Caco-2 (cell line): ENCODE measurements at regions not wholly inside any gene's neighbourhood (a gene's known extent, or its start where the extent isn't known, plus 50 kb on each side); places are given as distances from the start of the nearest gene placed in this dataset.

ENCODE experiments used
- BruUV-seq: library from RNA; stranded (reverse); fragments of 400-500 nt; replicated peaks from 2 replicates; lab custom pipeline; 2021; lab: Mats Ljungman, UMichigan
- CTCF ChIA-PET: fragments of 300-600 bp; sonication (Branson Sonifier 250); formaldehyde crosslinking; loops from one replicate; lab custom pipeline; 2022; ENCODE audit warnings: antibody characterized with exemption; lab: Charles Lee
- POLR2A ChIA-PET: fragments of 300-600 bp; sonication (Branson Sonifier 250); formaldehyde crosslinking; loops from one replicate; lab custom pipeline; 2022; ENCODE audit warnings: antibody characterized with exemption; lab: Charles Lee
- DNase-seq, 2 experiments: peaks; one replicate each; pipeline versions ENCODE4 v3.0.0 to v3.0.0-alpha.2; 2020 to 2022
- H3K27me3 ChIP-seq: replicated peaks from 2 replicates; pipeline ENCODE4 v1.6.0; 2011; ENCODE audit warnings: low read length; ENCODE audit not compliant: control insufficient read depth, insufficient read depth
- H3K36me3 ChIP-seq: 2 replicates; pipeline ENCODE4 v1.5.1; 2011; ENCODE audit warnings: low read length; ENCODE audit not compliant: control insufficient read depth, insufficient read depth
- H3K4me1 ChIP-seq: fragments of 250-450 bp; sonication (Bioruptor Pico); 2 replicates; pipeline ENCODE4 v1.5.1; 2020; ENCODE audit warnings: mild to moderate bottlenecking
- H3K4me3 ChIP-seq: 2 replicates; pipeline ENCODE4 v1.5.1; 2011; ENCODE audit warnings: low read depth, mild to moderate bottlenecking, control low read depth, low read length
- H3K9me3 ChIP-seq: fragments of 250-450 bp; sonication (Bioruptor Pico); 2 replicates; pipeline ENCODE4 v1.5.1; 2020; ENCODE audit warnings: mild to moderate bottlenecking, moderate library complexity
- H3K27ac Mint-ChIP-seq: one replicate; pipeline ENCODE4 v1.8.0; 2022; ENCODE audit warnings: mixed read lengths; ENCODE audit not compliant: unreplicated experiment
- H3K27me3 Mint-ChIP-seq: one replicate; pipeline ENCODE4 v1.8.0; 2022; ENCODE audit warnings: mixed read lengths; ENCODE audit not compliant: insufficient read depth, unreplicated experiment
- H3K36me3 Mint-ChIP-seq: one replicate; pipeline ENCODE4 v1.8.0; 2022; ENCODE audit warnings: mild to moderate bottlenecking, mixed read lengths; ENCODE audit not compliant: insufficient read depth, unreplicated experiment
- H3K4me1 Mint-ChIP-seq: one replicate; pipeline ENCODE4 v1.8.0; 2022; ENCODE audit warnings: low read depth, mixed read lengths; ENCODE audit not compliant: unreplicated experiment
- H3K4me3 Mint-ChIP-seq: one replicate; pipeline ENCODE4 v1.8.0; 2022; ENCODE audit warnings: mild to moderate bottlenecking, moderate library complexity, mixed read lengths; ENCODE audit not compliant: unreplicated experiment
- H3K9me3 Mint-ChIP-seq: one replicate; pipeline ENCODE4 v1.8.0; 2022; ENCODE audit warnings: mixed read lengths; ENCODE audit not compliant: unreplicated experiment
- intact Hi-C: fragments of 100-400 bp; cut with micrococcal nuclease; formaldehyde crosslinking; loops from one replicate; pipeline ENCODE4 v1.10.0; 2022; ENCODE audit not compliant: unreplicated experiment
- TF ChIP-seq, protein P1 (sequence below), 2 experiments: fragments of 200-600 bp in 1 of 2; IDR thresholded peaks; 1 replicate in 1 of 2; 2 replicates in 1 of 2; pipeline versions ENCODE4 v1.5.1 to v1.8.0; 2011 to 2022; ENCODE audit warnings: antibody characterized with exemption in 1 of 2, control low read depth in 1 of 2, inconsistent platforms in 1 of 2, low read depth in 1 of 2, low read length in 1 of 2, mild to moderate bottlenecking in 1 of 2, moderate library complexity in 1 of 2; ENCODE audit not compliant: insufficient read depth in 1 of 2, severe bottlenecking in 1 of 2, unreplicated experiment in 1 of 2

DNA sequence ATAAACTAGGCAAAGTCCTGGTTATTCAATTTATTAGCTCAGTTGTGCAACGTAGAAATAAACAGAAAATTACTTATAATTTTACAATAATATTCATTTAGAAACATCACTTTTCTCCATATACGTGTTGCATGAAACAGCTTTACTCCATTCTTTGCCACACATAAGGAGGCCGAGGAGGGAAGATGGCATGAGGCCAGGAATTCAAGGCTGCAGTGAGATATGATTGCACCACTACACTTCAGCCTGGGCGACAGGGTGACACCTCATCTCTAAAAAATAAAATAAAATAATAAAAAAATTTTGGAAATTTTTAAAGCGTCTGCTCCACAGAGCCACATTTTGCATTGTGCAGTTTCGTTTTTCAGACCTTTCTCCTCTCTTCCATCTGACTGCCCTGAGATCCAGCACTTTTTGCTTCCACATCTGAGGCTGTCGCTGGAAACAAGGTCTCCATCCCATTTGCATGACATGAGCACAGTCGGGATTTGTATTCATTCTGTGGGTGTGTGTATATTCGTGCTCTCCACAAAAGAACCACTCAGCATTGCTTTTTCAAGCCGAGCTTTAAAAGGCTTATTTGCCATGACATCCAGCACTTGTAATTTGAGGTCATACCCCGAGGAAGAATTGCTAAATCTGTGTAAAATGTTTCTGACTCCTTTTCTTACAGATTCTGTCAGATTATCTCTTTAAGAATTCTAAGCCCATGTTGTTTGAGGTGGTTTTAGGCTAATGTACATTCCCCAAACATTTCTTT lies 98.6 kb upstream of the MSX2 start:
- POLR2A ChIA-PET, result interaction anchor here (0.7 kb wide), 1 partner anchor 72 kb away, joined by 3 read pairs; no protein-coding TSS in a partner anchor
- Mint-ChIP-seq H3K4me3 (no peak overlapping the region), H3K36me3 (peaks cover 24% of the 10 kb centered on the region), H3K27ac (peak overlapping the region; percentile 41), H3K9me3 (peaks cover 12% of the 10 kb centered on the region), H3K4me1 (peaks cover 49% of the 10 kb centered on the region), H3K27me3 (no peaks in the 10 kb centered on the region)
- no peaks in the 10 kb centered on the region for H3K9me3 ChIP-seq
- no peak for DNase-seq
- no peak overlapping the region for H3K4me3 ChIP-seq
- H3K4me1 ChIP-seq, result peaks cover 51% of the 10 kb centered on the region
- TF ChIP-seq, protein P1, sequence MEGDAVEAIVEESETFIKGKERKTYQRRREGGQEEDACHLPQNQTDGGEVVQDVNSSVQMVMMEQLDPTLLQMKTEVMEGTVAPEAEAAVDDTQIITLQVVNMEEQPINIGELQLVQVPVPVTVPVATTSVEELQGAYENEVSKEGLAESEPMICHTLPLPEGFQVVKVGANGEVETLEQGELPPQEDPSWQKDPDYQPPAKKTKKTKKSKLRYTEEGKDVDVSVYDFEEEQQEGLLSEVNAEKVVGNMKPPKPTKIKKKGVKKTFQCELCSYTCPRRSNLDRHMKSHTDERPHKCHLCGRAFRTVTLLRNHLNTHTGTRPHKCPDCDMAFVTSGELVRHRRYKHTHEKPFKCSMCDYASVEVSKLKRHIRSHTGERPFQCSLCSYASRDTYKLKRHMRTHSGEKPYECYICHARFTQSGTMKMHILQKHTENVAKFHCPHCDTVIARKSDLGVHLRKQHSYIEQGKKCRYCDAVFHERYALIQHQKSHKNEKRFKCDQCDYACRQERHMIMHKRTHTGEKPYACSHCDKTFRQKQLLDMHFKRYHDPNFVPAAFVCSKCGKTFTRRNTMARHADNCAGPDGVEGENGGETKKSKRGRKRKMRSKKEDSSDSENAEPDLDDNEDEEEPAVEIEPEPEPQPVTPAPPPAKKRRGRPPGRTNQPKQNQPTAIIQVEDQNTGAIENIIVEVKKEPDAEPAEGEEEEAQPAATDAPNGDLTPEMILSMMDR (IDR thresholded peaks at IDR 0.05; ENCODE audit: insufficient read depth in 1 of 2, low read depth in 1 of 2, low read length in 1 of 2, severe bottlenecking in 1 of 2, unreplicated experiment in 1 of 2), result no peak
- intact Hi-C loops, result loop anchor here (1.0 to 2.0 kb wide), 3 partner anchors 11 to 99 kb away; partner anchors contain the start of gene MSX2
- no TSS peak for BruUV-seq
- no peaks in the 10 kb centered on the region for H3K36me3 ChIP-seq
- no peaks in the 10 kb centered on the region for H3K27me3 ChIP-seq
- CTCF ChIA-PET, result interaction anchor here (0.7 to 1.7 kb wide), 7 partner anchors 15 to 906 kb away, joined by 3 to 5 read pairs (median 4); no protein-coding TSS in a partner anchor

DNA sequence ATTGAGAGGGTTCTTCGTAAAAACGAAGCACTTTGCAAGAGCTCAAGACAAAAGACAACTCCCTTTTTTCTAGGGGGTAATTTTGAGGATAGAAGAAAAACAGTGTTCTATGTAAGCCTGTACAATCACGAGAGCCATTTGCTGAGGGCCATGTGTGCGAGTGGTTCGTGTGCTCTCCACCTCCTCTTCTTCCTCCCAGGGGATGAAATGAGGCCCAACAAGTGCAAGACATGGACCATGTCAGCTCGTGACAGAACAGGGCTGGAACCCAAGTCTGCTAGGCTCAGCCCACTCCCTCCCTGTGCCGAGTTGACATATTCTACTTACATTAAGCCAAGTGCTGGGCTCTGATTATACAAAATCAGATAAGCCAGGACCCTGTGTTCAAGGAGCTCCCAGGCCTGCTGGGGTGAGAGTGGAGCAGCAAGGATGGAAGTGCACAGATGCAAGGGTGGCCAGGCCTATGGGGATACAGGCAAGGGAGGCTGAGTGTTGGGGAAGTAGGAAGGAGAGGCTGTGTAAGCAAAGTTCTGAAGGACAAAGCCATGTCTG lies 97.9 kb upstream of the MSX2 start:
- Histone ChIP-seq H3K4me3 (no peak overlapping the region), H3K27me3 (no peaks in the 10 kb centered on the region), H3K4me1 (peaks cover 47% of the 10 kb centered on the region), H3K9me3 (no peaks in the 10 kb centered on the region), H3K36me3 (no peaks in the 10 kb centered on the region)
- no TSS peak for BruUV-seq
- intact Hi-C loops, result no loop called here
- no peak for DNase-seq
- peaks cover 12% of the 10 kb centered on the region for H3K9me3 Mint-ChIP-seq
- no peak overlapping the region for H3K4me3 Mint-ChIP-seq
- TF ChIP-seq, protein P1 (IDR thresholded peaks at IDR 0.05; ENCODE audit: insufficient read depth in 1 of 2, low read depth in 1 of 2, low read length in 1 of 2, severe bottlenecking in 1 of 2, unreplicated experiment in 1 of 2), result no peak
- H3K27me3 Mint-ChIP-seq, result no peaks in the 10 kb centered on the region
- H3K36me3 Mint-ChIP-seq, result peaks cover 24% of the 10 kb centered on the region
- peak overlapping the region; percentile 41 for H3K27ac Mint-ChIP-seq
- H3K4me1 Mint-ChIP-seq, result peaks cover 49% of the 10 kb centered on the region
- ChIA-PET POLR2A (no interaction called here), CTCF (interaction anchor here (1.0 kb wide), 1 partner anchor 46 kb away, joined by 6 read pairs; no protein-coding TSS in a partner anchor)

DNA sequence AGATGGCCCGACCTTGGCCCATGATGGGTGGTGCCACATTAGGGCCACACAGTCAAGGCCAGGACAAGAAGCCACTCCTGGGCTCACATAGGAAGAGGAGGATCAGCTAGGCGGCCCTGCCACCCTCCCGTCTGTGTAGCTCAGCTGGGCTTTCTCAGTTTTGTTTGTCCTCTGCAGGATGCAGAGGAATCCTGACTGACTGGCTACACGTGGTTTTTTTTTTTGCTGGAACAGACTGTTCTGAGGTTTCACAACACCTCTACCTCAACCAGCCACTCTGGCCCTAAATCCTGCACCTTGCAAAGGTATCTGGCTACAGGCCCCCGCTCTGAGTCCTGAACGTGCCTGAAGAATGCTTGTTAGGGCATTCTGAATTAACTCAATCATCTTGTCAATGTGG lies 88.3 kb upstream of the MSX2 start:
- Mint-ChIP-seq H3K27ac (no peak overlapping the region), H3K4me3 (no peak overlapping the region), H3K36me3 (no peaks in the 10 kb centered on the region), H3K27me3 (no peaks in the 10 kb centered on the region), H3K4me1 (peaks cover 41% of the 10 kb centered on the region), H3K9me3 (no peaks in the 10 kb centered on the region)
- BruUV-seq, result no TSS peak
- ChIA-PET CTCF (interaction anchor here (0.5 to 1.1 kb wide), 2 partner anchors 88 to 113 kb away, joined by 4 to 8 read pairs; partner anchors contain the start of gene MSX2), POLR2A (interaction anchor here (0.9 kb wide), 1 partner anchor 90 kb away, joined by 3 read pairs; no protein-coding TSS in a partner anchor)
- H3K4me1 ChIP-seq, result peaks cover 24% of the 10 kb centered on the region
- H3K4me3 ChIP-seq, result no peak overlapping the region
- intact Hi-C loops, result loop anchor here (1.0 to 5.0 kb wide), 2 partner anchors 11 to 1901 kb away; partner anchors contain the start of gene RNF44
- H3K27me3 ChIP-seq, result no peaks in the 10 kb centered on the region
- no peaks in the 10 kb centered on the region for H3K36me3 ChIP-seq
- DNase-seq, result peak; percentile 59 to 75
- H3K9me3 ChIP-seq, result no peaks in the 10 kb centered on the region
- TF ChIP-seq, protein P1 (IDR thresholded peaks at IDR 0.05; ENCODE audit: insufficient read depth in 1 of 2, low read depth in 1 of 2, low read length in 1 of 2, severe bottlenecking in 1 of 2, unreplicated experiment in 1 of 2), result no peak
